Hepatocyte (in vitro differentiated cells): ENCODE measurements at regions not wholly inside any gene's neighbourhood (a gene's known extent, or its start where the extent isn't known, plus 50 kb on each side); places are given as distances from the start of the nearest gene placed in this dataset.

ENCODE experiments used
- DNase-seq: peaks from one replicate; pipeline ENCODE4 v3.0.0-alpha.2; 2016; ENCODE audit warnings: low spot score
- H2AFZ ChIP-seq: fragments of 200-600 bp; sonication (generic); 2 replicates; pipeline ENCODE4 v1.6.0; 2016; ENCODE audit warnings: antibody characterized with exemption, mild to moderate bottlenecking
- H3K27ac ChIP-seq: fragments of 200-600 bp; sonication (generic); 2 replicates; pipeline ENCODE4 v1.5.1; 2016; ENCODE audit warnings: mild to moderate bottlenecking
- H3K27me3 ChIP-seq: fragments of 200-600 bp; sonication (generic); 2 replicates; pipeline ENCODE4 v1.6.1; 2016
- H3K36me3 ChIP-seq: fragments of 200-600 bp; sonication (generic); replicated peaks from 2 replicates; pipeline ENCODE4 v1.5.1; 2016; ENCODE audit warnings: low read depth; ENCODE audit not compliant: insufficient read depth
- H3K4me1 ChIP-seq: fragments of 200-600 bp; sonication (generic); 2 replicates; pipeline ENCODE4 v1.5.1; 2016; ENCODE audit warnings: mild to moderate bottlenecking, moderate library complexity; ENCODE audit not compliant: insufficient read depth
- H3K4me2 ChIP-seq: fragments of 200-600 bp; sonication (generic); 2 replicates; pipeline ENCODE4 v1.6.0; 2016
- H3K4me3 ChIP-seq: fragments of 200-600 bp; sonication (generic); 2 replicates; pipeline ENCODE4 v1.5.1; 2016; ENCODE audit warnings: mild to moderate bottlenecking
- H3K79me2 ChIP-seq: fragments of 200-600 bp; sonication (generic); 2 replicates; pipeline ENCODE4 v1.6.0; 2017; ENCODE audit warnings: mild to moderate bottlenecking
- H3K9me2 ChIP-seq: fragments of 200-600 bp; sonication (generic); replicated peaks from 2 replicates; pipeline ENCODE4 v1.6.0; 2017; ENCODE audit warnings: mild to moderate bottlenecking; ENCODE audit not compliant: insufficient read depth
- H3K9me3 ChIP-seq: fragments of 200-600 bp; sonication (generic); 2 replicates; pipeline ENCODE4 v1.5.1; 2016; ENCODE audit warnings: low read depth, mild to moderate bottlenecking
- H4K20me1 ChIP-seq: fragments of 200-600 bp; sonication (generic); 2 replicates; pipeline ENCODE4 v1.6.0; 2016; ENCODE audit warnings: mild to moderate bottlenecking; ENCODE audit not compliant: insufficient read depth, poor library complexity, severe bottlenecking
- CTCF ChIP-seq: fragments of 200-600 bp; sonication (generic); IDR thresholded peaks from 2 replicates; pipeline ENCODE4 v1.5.1; 2016; ENCODE audit warnings: antibody characterized with exemption, mild to moderate bottlenecking; ENCODE audit not compliant: poor library complexity
- EZH2 ChIP-seq: fragments of 200-600 bp; sonication (generic); IDR thresholded peaks from 2 replicates; pipeline ENCODE4 v1.6.1; 2016; ENCODE audit warnings: antibody characterized with exemption, mild to moderate bottlenecking, borderline replicate concordance
- EZH2phosphoT487 ChIP-seq: fragments of 200-600 bp; sonication (generic); IDR thresholded peaks from one replicate; pipeline ENCODE4 v1.6.1; 2018; ENCODE audit warnings: antibody characterized with exemption, mild to moderate bottlenecking, low read depth, moderate library complexity; ENCODE audit not compliant: unreplicated experiment, severe bottlenecking
- WGBS: methylation state at CpG from one replicate; pipeline ENCODE4 v1.1.6; 2016; ENCODE audit warnings: low lambda C conversion rate; ENCODE audit errors: missing lambda C conversion rate; 5-methylcytosine and 5-hydroxymethylcytosine counted together

GRCh38 chr2:96423828-96424227, 81.3 kb downstream of the NEURL3 start:
- Histone ChIP-seq H3K36me3 (no peaks in the 10 kb centered on the region), H4K20me1 (no peaks in the 10 kb centered on the region), H2AFZ (no peak overlapping the region), H3K27ac (no peak overlapping the region), H3K4me1 (no peaks in the 10 kb centered on the region), H3K4me3 (no peak overlapping the region), H3K79me2 (no peaks in the 10 kb centered on the region), H3K9me3 (no peaks in the 10 kb centered on the region), H3K27me3 (no peaks in the 10 kb centered on the region), H3K4me2 (no peak overlapping the region), H3K9me2 (no peaks in the 10 kb centered on the region)
- TF ChIP-seq EZH2phosphoT487 = no peak
- no peak for TF ChIP-seq EZH2
- TF ChIP-seq CTCF = no peak
- DNase-seq = no peak
- 42% methylated on average over 2 of the region's 2 CpGs for whole genome bisulfite sequencing
